HepG2 (cell line): ENCODE measurements at regions not wholly inside any gene's neighbourhood (a gene's known extent, or its start where the extent isn't known, plus 50 kb on each side); places are given as distances from the start of the nearest gene placed in this dataset.

Experiments used
- ATAC-seq: fragments of 200-7000 bp; cut with Tn5 transposase; 3 replicates; pipeline ENCODE4 v1.9.1; 2020; ENCODE audit warnings: mild to moderate bottlenecking, moderate library complexity
- BruUV-seq: library from RNA; stranded (reverse); fragments of 400-500 nt; replicated peaks from 2 replicates; lab custom pipeline; 2021; lab: Mats Ljungman, UMichigan
- CTCF ChIA-PET: fragments of 300-600 bp; formaldehyde crosslinking; extraction: SDS; loops from one replicate; lab custom pipeline; 2021; ENCODE audit warnings: low total read pairs, inconsistent platforms, low intra/inter-chr PET ratio; lab: Yijun Ruan, JAX
- POLR2A ChIA-PET: fragments of 350-600 bp; sonication (Branson Sonifier 250); formaldehyde crosslinking; loops from one replicate; lab custom pipeline; 2020; ENCODE audit warnings: antibody characterized with exemption, inconsistent platforms; lab: Yijun Ruan, JAX
- DNase-seq: peaks from one replicate; pipeline ENCODE4 v3.0.0-alpha.2; 2015; ENCODE audit warnings: low spot score
- FAIRE-seq: peaks from 3 replicates; lab custom pipeline; 2011; peaks lifted over from hg19 to GRCh38; lab: Jason Lieb, UNC
- H2AFZ ChIP-seq: one replicate; pipeline ENCODE4 v1.6.1; 2011; ENCODE audit warnings: low read length, inconsistent platforms
- H3K27ac ChIP-seq: fragments of 300-600 bp; 3 replicates; pipeline ENCODE4 v1.8.0; 2011; ENCODE audit warnings: mixed run types, mild to moderate bottlenecking, mixed read lengths, low read length, inconsistent platforms; ENCODE audit not compliant: insufficient read depth; ENCODE audit errors: extremely low read length
- H3K27me3 ChIP-seq, 2 experiments: fragments of 200-600 bp in 1 of 2; 2 replicates in 1 of 2; 3 replicates in 1 of 2; pipeline versions ENCODE4 v1.6.0 to v1.8.0; 2011; ENCODE audit warnings: low read length in 2 of 2, mild to moderate bottlenecking in 2 of 2, moderate library complexity in 2 of 2, inconsistent platforms in 1 of 2; ENCODE audit not compliant: insufficient read depth in 2 of 2, control insufficient read depth in 1 of 2
- H3K36me3 ChIP-seq, 2 experiments: fragments of 200-600 bp in 1 of 2; replicated peaks in 1 of 2; 2 replicates in 1 of 2; 3 replicates in 1 of 2; pipeline versions ENCODE4 v1.5.1 to v1.8.0; 2011; ENCODE audit warnings: low read length in 2 of 2, inconsistent platforms in 1 of 2; ENCODE audit not compliant: insufficient read depth in 2 of 2, control insufficient read depth in 1 of 2
- H3K4me1 ChIP-seq: 2 replicates; pipeline ENCODE4 v1.5.1; 2012; ENCODE audit warnings: low read length, inconsistent platforms; ENCODE audit not compliant: insufficient read depth
- H3K4me2 ChIP-seq: 2 replicates; pipeline ENCODE4 v1.6.0; 2011; ENCODE audit warnings: low read depth, low read length, inconsistent platforms
- H3K4me3 ChIP-seq, 3 experiments: fragments of 200-600 bp in 1 of 3; sonication (generic), shearing (Covaris generic) in 1 of 3; replicated peaks in 1 of 3; 2 replicates each; pipeline ENCODE4 v1.5.1; 2011 to 2016; ENCODE audit warnings: low read length in 3 of 3, inconsistent platforms in 2 of 3, low read depth in 2 of 3, mild to moderate bottlenecking in 2 of 3, control low read depth in 1 of 3, mixed read lengths in 1 of 3; ENCODE audit not compliant: insufficient read depth in 1 of 3
- H3K79me2 ChIP-seq: one replicate; pipeline ENCODE4 v1.6.1; 2011; ENCODE audit warnings: low read length, inconsistent platforms; ENCODE audit not compliant: insufficient read depth
- H3K9ac ChIP-seq: 2 replicates; pipeline ENCODE4 v1.6.0; 2011; ENCODE audit warnings: mild to moderate bottlenecking, low read depth, low read length, inconsistent platforms; ENCODE audit not compliant: insufficient read depth
- H3K9me3 ChIP-seq: 2 replicates; pipeline ENCODE4 v1.5.1; 2012; ENCODE audit warnings: mild to moderate bottlenecking, low read length
- H4K20me1 ChIP-seq: 2 replicates; pipeline ENCODE4 v1.6.0; 2011; ENCODE audit warnings: inconsistent platforms, mild to moderate bottlenecking, low read length, moderate library complexity; ENCODE audit not compliant: insufficient read depth
- BORCS8-MEF2B ChIP-seq: sonication (generic); formaldehyde crosslinking; IDR thresholded peaks from 2 replicates; pipeline ENCODE4 v1.8.0; 2022; ENCODE audit warnings: mild to moderate bottlenecking, missing genetic modification reagents
- MED13 ChIP-seq: sonication (generic); formaldehyde crosslinking; IDR thresholded peaks from 2 replicates; pipeline ENCODE4 v1.5.0; 2020; ENCODE audit warnings: missing genetic modification reagents
- REL ChIP-seq: sonication (generic); formaldehyde crosslinking; conservative IDR thresholded peaks from 2 replicates; pipeline ENCODE4 v1.8.0; 2022; ENCODE audit warnings: mild to moderate bottlenecking, missing genetic modification reagents, moderate library complexity
- SIX1 ChIP-seq: sonication (generic); formaldehyde crosslinking; IDR thresholded peaks from 2 replicates; pipeline ENCODE4 v1.4.0; 2020; ENCODE audit warnings: missing genetic modification reagents, borderline replicate concordance
- ZEB1 ChIP-seq: IDR thresholded peaks from 2 replicates; pipeline ENCODE4 v1.6.1; 2012; ENCODE audit warnings: mild to moderate bottlenecking, low read depth, inconsistent platforms; ENCODE audit not compliant: insufficient replicate concordance
- ZNF232 ChIP-seq: sonication (generic); formaldehyde crosslinking; IDR thresholded peaks from 2 replicates; pipeline ENCODE4 v1.4.0; 2020; ENCODE audit warnings: missing genetic modification reagents, borderline replicate concordance
- ZNF329 ChIP-seq: sonication (generic); formaldehyde crosslinking; IDR thresholded peaks from 2 replicates; pipeline ENCODE4 v1.9.0; 2021; ENCODE audit warnings: low read depth, mild to moderate bottlenecking, missing genetic modification reagents
- ZNF564 ChIP-seq: sonication (generic); formaldehyde crosslinking; IDR thresholded peaks from 2 replicates; pipeline ENCODE4 v1.8.1; 2023; ENCODE audit warnings: mild to moderate bottlenecking, missing genetic modification reagents
- ZNF775 ChIP-seq: sonication (generic); formaldehyde crosslinking; IDR thresholded peaks from 2 replicates; pipeline ENCODE4 v1.4.0; 2020; ENCODE audit warnings: missing genetic modification reagents, mild to moderate bottlenecking, moderate library complexity, borderline replicate concordance
- ZNF83 ChIP-seq: sonication (generic); formaldehyde crosslinking; IDR thresholded peaks from 2 replicates; pipeline ENCODE4 v1.4.0; 2020; ENCODE audit warnings: missing genetic modification reagents, mild to moderate bottlenecking, borderline replicate concordance
- WGBS: methylation state at CpG from one replicate; pipeline ENCODE4 v1.1.6; 2017; ENCODE audit warnings: low lambda C conversion rate; 5-methylcytosine and 5-hydroxymethylcytosine counted together
- in situ Hi-C: cut with HindIII; loops from 2 replicates; pipeline ENCODE4 v1.10.0; 2017; ENCODE audit warnings: low pct_unique_long_range_greater_than_20kb; ENCODE audit not compliant: extremely low pct_ligation_motif_present
- intact Hi-C: fragments of 100-400 bp; cut with micrococcal nuclease; formaldehyde crosslinking; loops from one replicate; pipeline ENCODE4 v1.10.0; 2022; ENCODE audit not compliant: unreplicated experiment
- TF ChIP-seq, protein P1 (sequence below): sonication (generic); formaldehyde crosslinking; IDR thresholded peaks from 2 replicates; pipeline ENCODE4 v1.8.1; 2023; ENCODE audit warnings: mild to moderate bottlenecking, missing genetic modification reagents, borderline replicate concordance
- TF ChIP-seq, protein P2 (sequence below): sonication (generic); formaldehyde crosslinking; IDR thresholded peaks from 2 replicates; pipeline ENCODE4 v1.5.1; 2020; ENCODE audit warnings: missing genetic modification reagents, mild to moderate bottlenecking, borderline replicate concordance
- TF ChIP-seq, protein P3 (sequence below): sonication (generic); formaldehyde crosslinking; IDR thresholded peaks from 2 replicates; pipeline ENCODE4 v1.4.0; 2020; ENCODE audit warnings: missing genetic modification reagents

DNA sequence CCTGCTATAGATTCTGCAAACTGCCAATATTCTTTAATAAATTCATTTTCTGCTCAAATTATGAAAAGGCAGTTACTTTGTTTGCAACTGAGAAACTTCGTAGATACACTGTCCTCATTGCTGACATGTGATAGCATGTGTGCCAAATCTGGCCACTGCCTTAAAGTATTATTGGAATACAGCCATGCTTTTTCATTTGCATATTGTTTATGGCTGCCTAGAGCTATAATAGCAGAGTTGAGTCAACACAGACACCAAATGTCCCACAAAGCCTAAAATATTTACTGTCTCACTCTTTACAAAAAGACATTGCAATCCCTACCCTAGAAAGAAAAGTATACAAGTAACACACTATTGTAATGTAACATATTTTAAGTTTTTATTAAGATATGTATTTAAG is 647.4 kb downstream of the XPNPEP1 start (continued):
- TF ChIP-seq ZNF232 = no peak
- no peak for TF ChIP-seq ZNF83 (CRISPR knock-in tag)
- TF ChIP-seq, protein P1, sequence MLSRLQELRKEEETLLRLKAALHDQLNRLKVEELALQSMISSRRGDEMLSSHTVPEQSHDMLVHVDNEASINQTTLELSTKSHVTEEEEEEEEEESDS (CRISPR knock-in tag) = no peak

DNA sequence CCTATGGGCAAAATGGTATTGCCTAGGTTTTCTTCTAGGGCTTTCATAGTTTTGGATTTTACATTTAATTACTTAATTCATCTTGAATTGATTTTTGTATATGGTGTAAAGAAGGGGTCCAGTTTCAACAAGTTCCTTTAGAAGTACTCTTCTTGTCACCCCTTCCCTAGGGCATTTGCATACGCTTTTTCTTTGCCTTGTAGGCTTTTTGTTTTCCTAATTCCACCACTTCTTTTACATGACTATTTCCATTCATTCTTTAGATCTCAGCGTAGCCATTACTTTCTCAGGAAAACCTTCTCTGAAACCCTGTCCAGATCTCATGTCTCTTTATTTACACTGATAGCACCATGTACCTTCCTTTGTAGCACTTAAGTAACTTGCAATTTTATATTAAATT is 648.6 kb downstream of the XPNPEP1 start:
- Histone ChIP-seq H3K36me3 (no peaks in the 10 kb centered on the region), H3K4me3 (no peak overlapping the region), H3K9ac (no peak overlapping the region), H3K4me2 (no peak overlapping the region), H3K27ac (no peak overlapping the region), H3K27me3 (no peaks in the 10 kb centered on the region; a peak in 1 of 5 replicates), H4K20me1 (no peaks in the 10 kb centered on the region), H3K9me3 (peaks cover 18% of the 10 kb centered on the region), H2AFZ (no peak overlapping the region), H3K79me2 (no peaks in the 10 kb centered on the region), H3K4me1 (no peaks in the 10 kb centered on the region)
- DNase-seq = no peak
- POLR2A ChIA-PET = no interaction called here
- no TSS peak for BruUV-seq
- CTCF ChIA-PET = no interaction called here
- ATAC-seq = no peak
- WGBS = 3% methylated on average over 2 of the region's 2 CpGs
- TF ChIP-seq, protein P2, sequence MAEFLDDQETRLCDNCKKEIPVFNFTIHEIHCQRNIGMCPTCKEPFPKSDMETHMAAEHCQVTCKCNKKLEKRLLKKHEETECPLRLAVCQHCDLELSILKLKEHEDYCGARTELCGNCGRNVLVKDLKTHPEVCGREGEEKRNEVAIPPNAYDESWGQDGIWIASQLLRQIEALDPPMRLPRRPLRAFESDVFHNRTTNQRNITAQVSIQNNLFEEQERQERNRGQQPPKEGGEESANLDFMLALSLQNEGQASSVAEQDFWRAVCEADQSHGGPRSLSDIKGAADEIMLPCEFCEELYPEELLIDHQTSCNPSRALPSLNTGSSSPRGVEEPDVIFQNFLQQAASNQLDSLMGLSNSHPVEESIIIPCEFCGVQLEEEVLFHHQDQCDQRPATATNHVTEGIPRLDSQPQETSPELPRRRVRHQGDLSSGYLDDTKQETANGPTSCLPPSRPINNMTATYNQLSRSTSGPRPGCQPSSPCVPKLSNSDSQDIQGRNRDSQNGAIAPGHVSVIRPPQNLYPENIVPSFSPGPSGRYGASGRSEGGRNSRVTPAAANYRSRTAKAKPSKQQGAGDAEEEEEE (CRISPR knock-in tag) = no peak
- TF ChIP-seq ZNF329 (CRISPR knock-in tag) (no peak), REL (CRISPR knock-in tag) (no peak), ZNF775 (CRISPR knock-in tag) (no peak), ZNF564 (CRISPR knock-in tag) (no peak), ZEB1 (no peak), BORCS8-MEF2B (CRISPR knock-in tag) (no peak), SIX1 (no peak), MED13 (CRISPR knock-in tag) (no peak)
- TF ChIP-seq, protein P3, sequence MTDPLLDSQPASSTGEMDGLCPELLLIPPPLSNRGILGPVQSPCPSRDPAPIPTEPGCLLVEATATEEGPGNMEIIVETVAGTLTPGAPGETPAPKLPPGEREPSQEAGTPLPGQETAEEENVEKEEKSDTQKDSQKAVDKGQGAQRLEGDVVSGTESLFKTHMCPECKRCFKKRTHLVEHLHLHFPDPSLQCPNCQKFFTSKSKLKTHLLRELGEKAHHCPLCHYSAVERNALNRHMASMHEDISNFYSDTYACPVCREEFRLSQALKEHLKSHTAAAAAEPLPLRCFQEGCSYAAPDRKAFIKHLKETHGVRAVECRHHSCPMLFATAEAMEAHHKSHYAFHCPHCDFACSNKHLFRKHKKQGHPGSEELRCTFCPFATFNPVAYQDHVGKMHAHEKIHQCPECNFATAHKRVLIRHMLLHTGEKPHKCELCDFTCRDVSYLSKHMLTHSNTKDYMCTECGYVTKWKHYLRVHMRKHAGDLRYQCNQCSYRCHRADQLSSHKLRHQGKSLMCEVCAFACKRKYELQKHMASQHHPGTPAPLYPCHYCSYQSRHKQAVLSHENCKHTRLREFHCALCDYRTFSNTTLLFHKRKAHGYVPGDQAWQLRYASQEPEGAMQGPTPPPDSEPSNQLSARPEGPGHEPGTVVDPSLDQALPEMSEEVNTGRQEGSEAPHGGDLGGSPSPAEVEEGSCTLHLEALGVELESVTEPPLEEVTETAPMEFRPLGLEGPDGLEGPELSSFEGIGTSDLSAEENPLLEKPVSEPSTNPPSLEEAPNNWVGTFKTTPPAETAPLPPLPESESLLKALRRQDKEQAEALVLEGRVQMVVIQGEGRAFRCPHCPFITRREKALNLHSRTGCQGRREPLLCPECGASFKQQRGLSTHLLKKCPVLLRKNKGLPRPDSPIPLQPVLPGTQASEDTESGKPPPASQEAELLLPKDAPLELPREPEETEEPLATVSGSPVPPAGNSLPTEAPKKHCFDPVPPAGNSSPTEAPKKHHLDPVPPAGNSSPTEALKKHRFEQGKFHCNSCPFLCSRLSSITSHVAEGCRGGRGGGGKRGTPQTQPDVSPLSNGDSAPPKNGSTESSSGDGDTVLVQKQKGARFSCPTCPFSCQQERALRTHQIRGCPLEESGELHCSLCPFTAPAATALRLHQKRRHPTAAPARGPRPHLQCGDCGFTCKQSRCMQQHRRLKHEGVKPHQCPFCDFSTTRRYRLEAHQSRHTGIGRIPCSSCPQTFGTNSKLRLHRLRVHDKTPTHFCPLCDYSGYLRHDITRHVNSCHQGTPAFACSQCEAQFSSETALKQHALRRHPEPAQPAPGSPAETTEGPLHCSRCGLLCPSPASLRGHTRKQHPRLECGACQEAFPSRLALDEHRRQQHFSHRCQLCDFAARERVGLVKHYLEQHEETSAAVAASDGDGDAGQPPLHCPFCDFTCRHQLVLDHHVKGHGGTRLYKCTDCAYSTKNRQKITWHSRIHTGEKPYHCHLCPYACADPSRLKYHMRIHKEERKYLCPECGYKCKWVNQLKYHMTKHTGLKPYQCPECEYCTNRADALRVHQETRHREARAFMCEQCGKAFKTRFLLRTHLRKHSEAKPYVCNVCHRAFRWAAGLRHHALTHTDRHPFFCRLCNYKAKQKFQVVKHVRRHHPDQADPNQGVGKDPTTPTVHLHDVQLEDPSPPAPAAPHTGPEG (CRISPR knock-in tag) = no peak
- intact Hi-C loops (no loop called here), in situ Hi-C loops (no loop called here)
- no peak for FAIRE-seq
